ENCODE measurements at regions not wholly inside any gene's neighbourhood (a gene's known extent, or its start where the extent isn't known, plus 50 kb on each side); places are given as distances from the start of the nearest gene placed in this dataset.

GRCh38 chr3:98691897-98692296 lies 71.2 kb upstream of the ST3GAL6 start:
- no peak for TF ChIP-seq CTCF (IDR thresholded peaks at IDR 0.05)
- TF ChIP-seq POLR2A (IDR thresholded peaks at IDR 0.05) = no peak
